K562 (cell line): ENCODE measurements at regions not wholly inside any gene's neighbourhood (a gene's known extent, or its start where the extent isn't known, plus 50 kb on each side); places are given as distances from the start of the nearest gene placed in this dataset.

Experiments
- ATAC-seq: fragments of 200-7000 bp; cut with Tn5 transposase; 3 replicates; pipeline ENCODE4 v1.9.1; 2020; ENCODE audit warnings: moderate library complexity
- BruUV-seq: library from RNA; stranded (reverse); fragments of 400-500 nt; replicated peaks from 2 replicates; lab custom pipeline; 2021; lab: Mats Ljungman, UMichigan
- CTCF ChIA-PET: fragments of 300-600 bp; formaldehyde crosslinking; extraction: SDS; loops from one replicate; lab custom pipeline; 2021; ENCODE audit warnings: low intra/inter-chr PET ratio; lab: Yijun Ruan, JAX
- POLR2A ChIA-PET: fragments of 300-600, 350-650 bp; sonication (Branson Sonifier 250); formaldehyde crosslinking; extraction: SDS; loops from one replicate; lab custom pipeline; 2021; ENCODE audit warnings: antibody characterized with exemption, inconsistent platforms; lab: Yijun Ruan, JAX
- DNase-seq, 4 experiments: peaks; one replicate each; pipeline versions ENCODE4 v3.0.0 to v3.0.0-alpha.2; 2011 to 2018; ENCODE audit warnings: low spot score in 3 of 4, mixed read lengths in 3 of 4; ENCODE audit errors: extremely low read depth in 1 of 4
- FAIRE-seq: peaks from 2 replicates; lab custom pipeline; 2011; peaks lifted over from hg19 to GRCh38; lab: Jason Lieb, UNC
- H2AFZ ChIP-seq: 2 replicates; pipeline ENCODE4 v1.6.0; 2011; ENCODE audit warnings: low read depth, low read length, control low read depth, inconsistent platforms
- H3K27ac ChIP-seq: fragments of 200-600 bp; 3 replicates; pipeline ENCODE4 v1.8.0; 2011; ENCODE audit warnings: low read depth, mild to moderate bottlenecking, control low read depth, inconsistent platforms, low read length, moderate library complexity, mixed read lengths; ENCODE audit errors: extremely low read depth
- H3K27me3 ChIP-seq, 2 experiments: fragments of 300-600 bp in 1 of 2; 2 replicates in 1 of 2; 3 replicates in 1 of 2; pipeline versions ENCODE4 v1.6.0 to v1.8.0; 2011; ENCODE audit warnings: inconsistent platforms in 2 of 2, low read length in 2 of 2, mild to moderate bottlenecking in 1 of 2, mixed read lengths in 1 of 2, moderate library complexity in 1 of 2; ENCODE audit not compliant: control insufficient read depth in 2 of 2, insufficient read depth in 2 of 2
- H3K36me3 ChIP-seq: fragments of 300-600 bp; 3 replicates; pipeline ENCODE4 v1.8.0; 2011; ENCODE audit warnings: mild to moderate bottlenecking, low read length, inconsistent platforms; ENCODE audit not compliant: control insufficient read depth, insufficient read depth
- H3K4me1 ChIP-seq, 2 experiments: fragments of 200-600 bp in 1 of 2; replicated peaks in 1 of 2; 2 replicates in 1 of 2; 3 replicates in 1 of 2; pipeline versions ENCODE4 v1.5.1 to v1.8.0; 2011; ENCODE audit warnings: inconsistent platforms in 2 of 2, low read length in 2 of 2, mild to moderate bottlenecking in 1 of 2, mixed read lengths in 1 of 2, moderate library complexity in 1 of 2; ENCODE audit not compliant: control insufficient read depth in 2 of 2, insufficient read depth in 2 of 2
- H3K4me2 ChIP-seq: 2 replicates; pipeline ENCODE4 v1.6.1; 2011; ENCODE audit warnings: low read length, control low read depth, inconsistent platforms, mixed read lengths; ENCODE audit not compliant: insufficient read depth
- H3K4me3 ChIP-seq: fragments of 200-600 bp; sonication (generic), shearing (Covaris generic); 2 replicates; pipeline ENCODE4 v1.5.1; 2016; ENCODE audit warnings: control low read depth, inconsistent platforms
- H3K79me2 ChIP-seq: fragments of 200-600 bp; 3 replicates; pipeline ENCODE4 v1.8.0; 2011; ENCODE audit warnings: low read length, inconsistent platforms; ENCODE audit not compliant: control insufficient read depth, insufficient read depth
- H3K9ac ChIP-seq, 2 experiments: 2 replicates each; pipeline versions ENCODE4 v1.6.0 to v1.6.1; 2011; ENCODE audit warnings: low read depth in 2 of 2, low read length in 2 of 2, control low read depth in 1 of 2, inconsistent platforms in 1 of 2, mild to moderate bottlenecking in 1 of 2, mixed read lengths in 1 of 2; ENCODE audit not compliant: insufficient read depth in 1 of 2
- H3K9me1 ChIP-seq: one replicate; pipeline ENCODE4 v1.6.0; 2011; ENCODE audit warnings: inconsistent platforms, mild to moderate bottlenecking, low read length, moderate library complexity; ENCODE audit not compliant: control insufficient read depth, insufficient read depth
- H3K9me3 ChIP-seq: replicated peaks from 2 replicates; pipeline ENCODE4 v1.5.1; 2011; ENCODE audit warnings: low read depth, low read length, inconsistent platforms; ENCODE audit not compliant: control insufficient read depth, insufficient read depth
- H4K20me1 ChIP-seq: replicated peaks from 2 replicates; pipeline ENCODE4 v1.6.1; 2011; ENCODE audit warnings: low read length, inconsistent platforms, mixed read lengths; ENCODE audit not compliant: control insufficient read depth, insufficient read depth
- CBX2 ChIP-seq: fragments of 200-600 bp; sonication (generic); IDR thresholded peaks from one replicate; pipeline ENCODE4 v1.6.1; 2012; ENCODE audit warnings: mild to moderate bottlenecking, low read length, inconsistent platforms; ENCODE audit not compliant: insufficient read depth, poor library complexity, severe bottlenecking
- HINFP ChIP-seq: fragments of 450-650 bp; conservative IDR thresholded peaks from 2 replicates; pipeline ENCODE4 v1.6.1; 2016; ENCODE audit warnings: missing genetic modification characterization, low read depth, mild to moderate bottlenecking, control low read depth, missing compliant biosample characterization
- MECOM ChIP-seq: fragments of 250-450 bp; sonication (Bioruptor Pico); IDR thresholded peaks from 2 replicates; pipeline ENCODE4 v1.8.0; 2022; ENCODE audit warnings: inconsistent platforms
- REST ChIP-seq, 2 experiments: fragments of 450-650 bp; formaldehyde crosslinking in 1 of 2; IDR thresholded peaks; 2 replicates each; pipeline versions ENCODE4 v1.4.0 to v1.6.1; 2014 to 2020; ENCODE audit warnings: mild to moderate bottlenecking in 2 of 2, borderline replicate concordance in 1 of 2, low read depth in 1 of 2
- RNF219 ChIP-seq: fragments of 250-450 bp; sonication (Bioruptor Pico); IDR thresholded peaks from 2 replicates; pipeline ENCODE4 v1.5.0; 2022; ENCODE audit warnings: mild to moderate bottlenecking
- WGBS: fragments of 100-300 bp; shearing (Covaris generic); methylation state at CpG from one replicate; pipeline ENCODE4 v1.1.6; 2016; ENCODE audit warnings: low coverage, mixed read lengths; ENCODE audit not compliant: insufficient coverage; ENCODE audit errors: missing lambda C conversion rate; 5-methylcytosine and 5-hydroxymethylcytosine counted together
- in situ Hi-C: fragments of 300-500 bp; cut with MboI; formaldehyde crosslinking; loops from 4 replicates; pipeline ENCODE4 v1.15.0; 2018; ENCODE audit warnings: inconsistent platforms, mixed read lengths
- intact Hi-C: fragments of 100-400 bp; cut with micrococcal nuclease; formaldehyde crosslinking; loops from 2 replicates; pipeline ENCODE4 v1.14.2; 2022

GRCh38 chr13:106234636-106235035, 300.8 kb downstream of the EFNB2 start:
- no peak for DNase-seq
- no TSS peak for BruUV-seq
- Histone ChIP-seq H4K20me1 (no peaks in the 10 kb centered on the region), H3K79me2 (no peaks in the 10 kb centered on the region), H2AFZ (no peak overlapping the region), H3K27me3 (no peaks in the 10 kb centered on the region), H3K4me1 (no peaks in the 10 kb centered on the region), H3K9ac (no peak overlapping the region), H3K27ac (no peak overlapping the region), H3K4me2 (no peak overlapping the region), H3K9me3 (no peaks in the 10 kb centered on the region), H3K36me3 (no peaks in the 10 kb centered on the region), H3K9me1 (no peaks in the 10 kb centered on the region), H3K4me3 (no peak overlapping the region)
- ChIA-PET POLR2A (no interaction called here), CTCF (no interaction called here)
- intact Hi-C loops (no loop called here), in situ Hi-C loops (no loop called here)
- FAIRE-seq: no peak
- WGBS: 0% methylated on average over 5 of the region's 9 CpGs
- no peak for ATAC-seq
- no peak for TF ChIP-seq HINFP (tag)
- TF ChIP-seq RNF219 (CRISPR knock-in tag): no peak
- no peak for TF ChIP-seq CBX2
- TF ChIP-seq REST (IDR thresholded peaks at IDR 0.05; ENCODE audit: borderline replicate concordance): no peak
- no peak for TF ChIP-seq REST (CRISPR knock-in tag; IDR thresholded peaks at IDR 0.05; ENCODE audit: low read depth)
- TF ChIP-seq MECOM (CRISPR knock-in tag): no peak
